HCT116 (cell line): ENCODE measurements at regions not wholly inside any gene's neighbourhood (a gene's known extent, or its start where the extent isn't known, plus 50 kb on each side); places are given as distances from the start of the nearest gene placed in this dataset.

ENCODE experiments used
- ATAC-seq: fragments of 200-7000 bp; cut with Tn5 transposase; 2 replicates; pipeline ENCODE4 v1.9.1; 2020; ENCODE audit warnings: mild to moderate bottlenecking, moderate library complexity
- BruUV-seq: library from RNA; stranded (reverse); fragments of 400-500 nt; replicated peaks from 2 replicates; lab custom pipeline; 2021; lab: Mats Ljungman, UMichigan
- CTCF ChIA-PET: fragments of 300-600 bp; sonication (Branson Sonifier 250); formaldehyde crosslinking; loops from one replicate; lab custom pipeline; 2021; ENCODE audit warnings: antibody characterized with exemption; lab: Charles Lee
- POLR2A ChIA-PET: fragments of 300-600, 350-600 bp; sonication (Branson Sonifier 250); formaldehyde crosslinking; loops from one replicate; lab custom pipeline; 2021; ENCODE audit warnings: antibody characterized with exemption; lab: Charles Lee
- RAD21 ChIA-PET, 2 experiments: fragments of 300-600 bp; sonication (Branson Sonifier 250); formaldehyde crosslinking; loops; one replicate each; lab custom pipeline; 2023; ENCODE audit warnings: low total read pairs in 2 of 2; ENCODE audit not compliant: uncharacterized antibody in 2 of 2, unreplicated experiment in 2 of 2, low non-redundant PET in 1 of 2; lab: Charles Lee
- DNase-seq: peaks from one replicate; pipeline ENCODE4 v3.0.0-alpha.2; 2010; ENCODE audit warnings: low read depth, low spot score
- H2AFZ ChIP-seq: fragments of 200-600 bp; shearing (Covaris generic), sonication (generic); 2 replicates; pipeline ENCODE4 v1.6.1; 2017; ENCODE audit warnings: low read depth, mixed run types, mixed read lengths, antibody characterized with exemption, low read length; ENCODE audit not compliant: poor library complexity, severe bottlenecking
- H3K27ac ChIP-seq: 2 replicates; pipeline ENCODE4 v1.5.1; 2012; ENCODE audit warnings: low read depth, low read length
- H3K27me3 ChIP-seq: fragments of 200-600 bp; sonication (generic); 2 replicates; pipeline ENCODE4 v1.6.1; 2016; ENCODE audit warnings: mixed run types, low read length, mixed read lengths; ENCODE audit not compliant: insufficient read depth
- H3K36me3 ChIP-seq, 2 experiments: fragments of 200-500 bp in 1 of 2; fragments of 200-600 bp in 1 of 2; sonication (Bioruptor generic) in 1 of 2; sonication (generic) in 1 of 2; 2 replicates each; pipeline versions ENCODE4 v1.5.1 to v1.6.1; 2014 to 2016; ENCODE audit warnings: low read length in 2 of 2, inconsistent platforms in 1 of 2, mixed read lengths in 1 of 2, mixed run types in 1 of 2; ENCODE audit not compliant: insufficient read depth in 2 of 2, control insufficient read depth in 1 of 2
- H3K4me1 ChIP-seq, 2 experiments: fragments of 200-600 bp in 1 of 2; sonication (generic) in 1 of 2; 2 replicates each; pipeline versions ENCODE4 v1.5.1 to v1.6.1; 2012 to 2017; ENCODE audit warnings: low read length in 2 of 2, inconsistent platforms in 1 of 2, mild to moderate bottlenecking in 1 of 2, mixed read lengths in 1 of 2, mixed run types in 1 of 2, moderate library complexity in 1 of 2; ENCODE audit not compliant: insufficient read depth in 2 of 2, control insufficient read depth in 1 of 2
- H3K4me2 ChIP-seq: fragments of 200-600 bp; sonication (generic); 2 replicates; pipeline ENCODE4 v1.6.1; 2017; ENCODE audit warnings: mixed run types, low read length, mixed read lengths
- H3K4me3 ChIP-seq, 2 experiments: fragments of 200-600 bp in 1 of 2; sonication (generic) in 1 of 2; replicated peaks in 1 of 2; 2 replicates each; pipeline ENCODE4 v1.5.1; 2011 to 2016; ENCODE audit warnings: low read length in 2 of 2, control low read depth in 1 of 2, low read depth in 1 of 2, mild to moderate bottlenecking in 1 of 2, mixed read lengths in 1 of 2, mixed run types in 1 of 2
- H3K79me2 ChIP-seq: fragments of 200-600 bp; sonication (generic); 2 replicates; pipeline ENCODE4 v1.6.1; 2017; ENCODE audit warnings: mild to moderate bottlenecking, mixed run types, low read length, moderate library complexity, mixed read lengths; ENCODE audit not compliant: insufficient read depth
- H3K9ac ChIP-seq: fragments of 200-600 bp; sonication (generic); 2 replicates; pipeline ENCODE4 v1.6.1; 2016; ENCODE audit warnings: low read length, mixed read lengths
- H3K9me2 ChIP-seq: fragments of 200-600 bp; sonication (generic), shearing (Covaris generic); 2 replicates; pipeline ENCODE4 v1.6.1; 2017; ENCODE audit warnings: mixed run types, mild to moderate bottlenecking, moderate library complexity; ENCODE audit not compliant: insufficient read depth
- H3K9me3 ChIP-seq, 2 experiments: fragments of 200-500 bp in 1 of 2; fragments of 200-600 bp in 1 of 2; sonication (Bioruptor generic) in 1 of 2; sonication (generic) in 1 of 2; 2 replicates each; pipeline ENCODE4 v1.6.1; 2014 to 2017; ENCODE audit warnings: low read length in 2 of 2, mixed read lengths in 2 of 2, inconsistent platforms in 1 of 2, low read depth in 1 of 2, mild to moderate bottlenecking in 1 of 2, mixed run types in 1 of 2, moderate library complexity in 1 of 2; ENCODE audit not compliant: control insufficient read depth in 1 of 2, insufficient read depth in 1 of 2
- H4K20me1 ChIP-seq: fragments of 200-600 bp; sonication (generic), shearing (Covaris generic); 2 replicates; pipeline ENCODE4 v1.6.1; 2017; ENCODE audit warnings: mixed run types, mild to moderate bottlenecking, moderate library complexity; ENCODE audit not compliant: insufficient read depth
- ATF3 ChIP-seq: IDR thresholded peaks from 2 replicates; pipeline ENCODE4 v1.6.1; 2012
- CBX3 ChIP-seq: IDR thresholded peaks from 2 replicates; pipeline ENCODE4 v1.6.1; 2012; ENCODE audit warnings: low read depth
- CEBPB ChIP-seq: IDR thresholded peaks from 2 replicates; pipeline ENCODE4 v1.6.1; 2012; ENCODE audit warnings: low read depth
- EGR1 ChIP-seq: IDR thresholded peaks from 2 replicates; pipeline ENCODE4 v1.6.1; 2012; ENCODE audit warnings: low read depth
- ELF1 ChIP-seq: IDR thresholded peaks from 2 replicates; pipeline ENCODE4 v1.6.1; 2012; ENCODE audit warnings: low read depth, borderline replicate concordance
- EZH2 ChIP-seq: fragments of 200-600 bp; sonication (generic); IDR thresholded peaks from 2 replicates; pipeline ENCODE4 v1.6.1; 2017; ENCODE audit warnings: antibody characterized with exemption, mixed run types
- FOSL1 ChIP-seq: IDR thresholded peaks from 2 replicates; pipeline ENCODE4 v1.6.1; 2012; ENCODE audit warnings: low read depth
- JUND ChIP-seq: IDR thresholded peaks from 2 replicates; pipeline ENCODE4 v1.6.1; 2012
- POLR2A ChIP-seq: IDR thresholded peaks from 2 replicates; pipeline ENCODE4 v1.7.0; 2011; ENCODE audit warnings: borderline replicate concordance; ENCODE audit not compliant: insufficient read depth, insufficient read length; ENCODE audit errors: extremely low read depth
- SIN3A ChIP-seq: IDR thresholded peaks from 2 replicates; pipeline ENCODE4 v1.6.1; 2012; ENCODE audit warnings: low read depth
- SP1 ChIP-seq: IDR thresholded peaks from 2 replicates; pipeline ENCODE4 v1.6.1; 2012; ENCODE audit warnings: low read depth
- SRF ChIP-seq: IDR thresholded peaks from 2 replicates; pipeline ENCODE4 v1.6.1; 2012; ENCODE audit warnings: low read depth
- ZFX ChIP-seq: fragments of 450-650 bp; IDR thresholded peaks from 2 replicates; pipeline ENCODE4 v1.6.1; 2017
- intact Hi-C: fragments of 100-400 bp; cut with micrococcal nuclease; formaldehyde crosslinking; loops from 2 replicates; pipeline ENCODE4 v1.10.0; 2022

- Histone ChIP-seq H3K27ac (no peak overlapping the region), H3K9ac (no peak overlapping the region), H3K27me3 (no peaks in the 10 kb centered on the region), H3K4me1 (peaks cover 0 to 10% of the 10 kb centered on the region in 2 experiments; a peak in 2 of 4 replicates), H3K36me3 (no peaks in the 10 kb centered on the region), H2AFZ (no peak overlapping the region), H3K9me2 (no peaks in the 10 kb centered on the region), H3K9me3 (no peaks in the 10 kb centered on the region), H3K79me2 (no peaks in the 10 kb centered on the region), H3K4me2 (no peak overlapping the region; the same call in 1 of the 2 replicates), H4K20me1 (no peaks in the 10 kb centered on the region), H3K4me3 (no peak overlapping the region)
- intact Hi-C loops, result no loop called here
- DNase-seq (no peak), ATAC-seq (peak; percentile 32; the same call in 1 of the 2 replicates)
- TF ChIP-seq EZH2 (no peak), FOSL1 (no peak), ELF1 (no peak), SRF (no peak), POLR2A (no peak), CEBPB (no peak), JUND (no peak), ATF3 (no peak), EGR1 (no peak), CBX3 (no peak), ZFX (no peak)
- POLR2A ChIA-PET, result no interaction called here
- CTCF ChIA-PET, result no interaction called here
- RAD21 ChIA-PET, result no interaction called here
- no TSS peak for BruUV-seq
Observed at GRCh38 chr10:89845541-89846280, 144.3 kb downstream of the KIF20B start.

- Histone ChIP-seq H3K79me2 (no peaks in the 10 kb centered on the region), H3K4me1 (peaks cover 0 to 10% of the 10 kb centered on the region in 2 experiments; a peak in 2 of 4 replicates), H2AFZ (no peak overlapping the region), H3K9ac (no peak overlapping the region), H3K27ac (no peak overlapping the region), H3K36me3 (no peaks in the 10 kb centered on the region), H4K20me1 (no peaks in the 10 kb centered on the region), H3K27me3 (no peaks in the 10 kb centered on the region), H3K4me2 (no peak overlapping the region), H3K9me3 (no peaks in the 10 kb centered on the region), H3K4me3 (no peak overlapping the region), H3K9me2 (no peaks in the 10 kb centered on the region)
- DNase-seq (no peak), ATAC-seq (no peak)
- CTCF ChIA-PET, result no interaction called here
- no TSS peak for BruUV-seq
- TF ChIP-seq SP1 (no peak), CEBPB (0 out of 2 replicates have a peak, but pooled peaks have one; percentile 29), SIN3A (no peak)
- RAD21 ChIA-PET, result no interaction called here
- POLR2A ChIA-PET, result no interaction called here
- intact Hi-C loops, result no loop called here
Observed at GRCh38 chr10:89846281-89846630, 144.9 kb downstream of the KIF20B start.
